Karpas-422 (cell line): ENCODE measurements at regions not wholly inside any gene's neighbourhood (a gene's known extent, or its start where the extent isn't known, plus 50 kb on each side); places are given as distances from the start of the nearest gene placed in this dataset.

Experiments
- DNase-seq: peaks from one replicate; pipeline ENCODE4 v3.0.0-alpha.2; 2015
- H2AFZ ChIP-seq: fragments of 200-600 bp; sonication (generic); 2 replicates; pipeline ENCODE4 v1.6.1; 2014; ENCODE audit warnings: antibody characterized with exemption, low read length, mixed read lengths
- H3K27ac ChIP-seq: fragments of 200-600 bp; sonication (generic); 2 replicates; pipeline ENCODE4 v1.5.1; 2014; ENCODE audit warnings: mild to moderate bottlenecking, low read length, moderate library complexity
- H3K27me3 ChIP-seq: fragments of 200-600 bp; sonication (generic); 2 replicates; pipeline ENCODE4 v1.6.1; 2014; ENCODE audit warnings: low read length, mixed read lengths
- H3K36me3 ChIP-seq: fragments of 200-600 bp; sonication (generic); 2 replicates; pipeline ENCODE4 v1.6.1; 2014; ENCODE audit warnings: low read length, mixed read lengths; ENCODE audit not compliant: insufficient read depth
- H3K4me1 ChIP-seq: fragments of 200-600 bp; sonication (generic); 2 replicates; pipeline ENCODE4 v1.6.1; 2014; ENCODE audit warnings: mild to moderate bottlenecking, low read length, mixed read lengths
- H3K4me2 ChIP-seq: fragments of 200-600 bp; sonication (generic); 2 replicates; pipeline ENCODE4 v1.6.1; 2014; ENCODE audit warnings: low read length, low read depth, mild to moderate bottlenecking; ENCODE audit not compliant: poor library complexity, severe bottlenecking
- H3K4me3 ChIP-seq: fragments of 200-600 bp; sonication (generic); 2 replicates; pipeline ENCODE4 v1.5.1; 2014; ENCODE audit warnings: mild to moderate bottlenecking, antibody characterized with exemption, low read length, mixed read lengths
- H3K79me2 ChIP-seq: fragments of 200-600 bp; sonication (generic); 2 replicates; pipeline ENCODE4 v1.6.1; 2014; ENCODE audit warnings: mild to moderate bottlenecking, low read length, mixed read lengths
- H3K9ac ChIP-seq: fragments of 200-600 bp; sonication (generic); 2 replicates; pipeline ENCODE4 v1.6.0; 2014; ENCODE audit warnings: low read length
- H3K9me2 ChIP-seq: fragments of 200-600 bp; sonication (generic), shearing (Covaris generic); replicated peaks from 2 replicates; pipeline ENCODE4 v1.6.0; 2014; ENCODE audit warnings: mild to moderate bottlenecking, low read length, moderate library complexity; ENCODE audit not compliant: insufficient read depth
- H3K9me3 ChIP-seq: fragments of 300-700, 200-600 bp; sonication (generic); 2 replicates; pipeline ENCODE4 v1.6.1; 2014; ENCODE audit warnings: low read length, mixed read lengths
- H4K20me1 ChIP-seq: fragments of 200-600 bp; sonication (generic); 2 replicates; pipeline ENCODE4 v1.6.1; 2014; ENCODE audit warnings: mild to moderate bottlenecking, antibody characterized with exemption, low read length, low read depth; ENCODE audit not compliant: insufficient read depth

DNA sequence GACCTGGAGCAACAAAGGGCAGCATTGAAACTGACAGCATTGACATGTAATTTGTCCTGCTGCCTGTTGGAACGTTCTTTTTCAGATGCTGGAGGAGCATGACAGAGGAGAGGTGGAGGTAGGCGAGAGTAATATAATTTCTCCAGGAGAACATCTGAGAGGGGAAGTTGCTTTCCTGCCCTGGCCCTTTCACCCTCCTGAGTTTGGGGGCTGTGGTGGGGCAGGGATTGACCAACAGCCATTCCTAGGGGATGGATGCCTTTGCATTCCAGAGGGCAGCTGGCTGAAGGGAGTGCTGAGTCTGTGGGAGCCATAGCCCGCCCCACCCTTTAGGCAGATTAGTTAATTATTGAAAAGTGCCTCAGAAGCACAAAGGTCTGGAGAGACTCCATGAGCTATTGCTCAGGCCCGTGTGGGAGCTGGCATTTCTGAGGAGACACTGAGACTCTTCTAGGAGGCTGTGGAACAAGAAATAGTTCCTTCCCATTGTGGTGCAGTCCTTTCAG, 73.5 kb downstream of the ARF6 start:
- Histone ChIP-seq H3K9me2 (no peaks in the 10 kb centered on the region), H4K20me1 (no peaks in the 10 kb centered on the region), H2AFZ (peak overlapping the region; percentile 66), H3K27ac (no peak overlapping the region), H3K27me3 (no peaks in the 10 kb centered on the region), H3K4me2 (no peak overlapping the region), H3K36me3 (no peaks in the 10 kb centered on the region), H3K4me3 (no peak overlapping the region), H3K79me2 (no peaks in the 10 kb centered on the region), H3K9me3 (no peaks in the 10 kb centered on the region), H3K4me1 (peaks cover 50% of the 10 kb centered on the region), H3K9ac (no peak overlapping the region)
- peak; percentile 58 for DNase-seq

GRCh38 chr14:49966971-49967630, 74.2 kb downstream of the ARF6 start:
- no peaks in the 10 kb centered on the region for H3K27me3 ChIP-seq
- no peaks in the 10 kb centered on the region for H3K79me2 ChIP-seq
- no peaks in the 10 kb centered on the region for H3K9me3 ChIP-seq
- H3K4me3 ChIP-seq = no peak overlapping the region
- H3K9ac ChIP-seq = no peak overlapping the region
- peaks cover 50% of the 10 kb centered on the region for H3K4me1 ChIP-seq
- no peak overlapping the region for H3K4me2 ChIP-seq
- no peaks in the 10 kb centered on the region for H3K36me3 ChIP-seq
- H2AFZ ChIP-seq = no peak overlapping the region
- H3K27ac ChIP-seq = no peak overlapping the region
- H4K20me1 ChIP-seq = no peaks in the 10 kb centered on the region
- no peak for DNase-seq
- no peaks in the 10 kb centered on the region for H3K9me2 ChIP-seq

DNA sequence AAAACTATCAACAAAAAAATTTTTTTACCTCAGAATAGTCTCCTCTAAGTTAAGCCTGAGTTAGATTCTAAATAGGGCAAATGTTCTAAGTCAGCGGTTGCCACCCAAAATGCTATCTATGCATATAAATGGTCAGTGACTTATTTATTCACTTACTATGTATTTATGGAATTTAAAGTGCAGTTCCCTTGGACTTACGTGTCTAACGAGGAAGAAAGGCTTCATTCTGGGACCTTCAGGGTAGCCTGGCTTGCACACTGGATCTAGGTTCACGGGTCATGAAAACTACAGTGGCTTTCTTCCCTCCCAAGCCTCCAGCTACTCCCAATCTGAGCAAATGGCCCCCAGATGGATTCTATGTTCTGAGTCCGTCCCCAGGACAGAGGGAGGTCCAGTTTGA, 77.1 kb downstream of the ARF6 start:
- Histone ChIP-seq H3K9me2 (no peaks in the 10 kb centered on the region), H3K4me2 (peak overlapping the region; percentile 69), H3K79me2 (no peaks in the 10 kb centered on the region), H3K9me3 (no peaks in the 10 kb centered on the region), H3K4me3 (peak overlapping the region; percentile 43; the same call in 1 of the 2 replicates), H3K4me1 (peaks cover 53% of the 10 kb centered on the region), H3K36me3 (no peaks in the 10 kb centered on the region), H3K27ac (peak overlapping the region; percentile 96), H3K9ac (peak overlapping the region; percentile 62), H3K27me3 (no peaks in the 10 kb centered on the region), H2AFZ (peak overlapping the region; percentile 93), H4K20me1 (no peaks in the 10 kb centered on the region)
- peak; percentile 66 for DNase-seq

DNA sequence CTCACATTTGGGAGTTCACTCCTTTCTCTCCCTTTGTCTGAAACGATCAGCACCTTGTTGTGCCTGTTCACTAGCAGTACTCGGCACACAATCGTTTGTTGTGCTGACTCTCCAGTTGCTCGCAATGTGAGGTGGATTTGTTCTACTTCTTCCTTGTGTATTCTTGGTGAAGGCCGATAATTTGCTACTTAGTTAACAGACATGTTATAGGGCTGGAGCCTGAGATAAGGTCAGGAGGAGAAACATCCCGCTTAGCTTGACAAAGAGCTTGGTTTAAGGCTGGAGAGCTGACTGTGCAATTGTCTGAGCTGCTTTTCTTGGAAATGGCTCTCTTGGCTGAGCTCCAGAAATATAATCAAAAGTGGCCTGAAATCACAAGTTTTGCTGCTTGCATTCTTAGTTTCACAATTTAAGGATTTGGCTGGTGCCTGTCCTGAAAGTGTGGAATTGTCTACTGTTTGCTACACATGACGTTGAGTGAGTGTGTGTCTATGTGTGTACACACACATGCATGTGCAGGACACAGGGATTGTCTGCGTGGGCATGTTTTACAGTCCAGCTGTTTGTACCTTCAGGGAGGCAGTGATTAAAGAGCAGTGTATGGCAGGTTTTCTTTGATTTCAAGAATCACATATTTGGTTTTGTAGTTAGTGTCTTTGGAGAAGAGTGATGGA, 77.7 kb downstream of the ARF6 start:
- Histone ChIP-seq H3K9me2 (no peaks in the 10 kb centered on the region), H4K20me1 (no peaks in the 10 kb centered on the region), H3K9me3 (no peaks in the 10 kb centered on the region), H3K9ac (peak overlapping the region; percentile 62), H3K4me3 (peak overlapping the region; percentile 43), H2AFZ (peak overlapping the region; percentile 93), H3K4me2 (peak overlapping the region; percentile 69), H3K36me3 (no peaks in the 10 kb centered on the region), H3K27ac (peak overlapping the region; percentile 96), H3K79me2 (no peaks in the 10 kb centered on the region), H3K27me3 (no peaks in the 10 kb centered on the region), H3K4me1 (peaks cover 58% of the 10 kb centered on the region)
- peak; percentile 80 for DNase-seq

- H3K36me3 ChIP-seq = no peaks in the 10 kb centered on the region
- no peaks in the 10 kb centered on the region for H4K20me1 ChIP-seq
- H3K9ac ChIP-seq = peak overlapping the region; percentile 67
- no peaks in the 10 kb centered on the region for H3K9me3 ChIP-seq
- no peaks in the 10 kb centered on the region for H3K9me2 ChIP-seq
- no peaks in the 10 kb centered on the region for H3K79me2 ChIP-seq
- H2AFZ ChIP-seq = no peak overlapping the region
- H3K4me2 ChIP-seq = peak overlapping the region; percentile 69
- H3K4me3 ChIP-seq = peak overlapping the region; percentile 62
- peaks cover 61% of the 10 kb centered on the region for H3K4me1 ChIP-seq
- H3K27me3 ChIP-seq = no peaks in the 10 kb centered on the region
- H3K27ac ChIP-seq = peak overlapping the region; percentile 96
- peak; percentile 99 for DNase-seq
Observed at GRCh38 chr14:49971156-49972130, 78.6 kb downstream of the ARF6 start.

GRCh38 chr14:49972131-49972671, 79.3 kb downstream of the ARF6 start:
- H2AFZ ChIP-seq = 0 out of 2 replicates have a peak overlapping the region, but pooled peaks have one; percentile 3

GRCh38 chr14:49972823-49973222, 79.9 kb downstream of the ARF6 start:
- peaks cover 72% of the 10 kb centered on the region for H3K4me1 ChIP-seq
- DNase-seq = peak; percentile 82
- no peaks in the 10 kb centered on the region for H3K9me2 ChIP-seq
- no peaks in the 10 kb centered on the region for H3K79me2 ChIP-seq
- no peaks in the 10 kb centered on the region for H3K36me3 ChIP-seq
- H3K27ac ChIP-seq = peak overlapping the region; percentile 96
- no peaks in the 10 kb centered on the region for H3K9me3 ChIP-seq
- peak overlapping the region; percentile 67 for H3K9ac ChIP-seq
- H3K4me3 ChIP-seq = peak overlapping the region; percentile 62
- peak overlapping the region; percentile 69 for H3K4me2 ChIP-seq
- H2AFZ ChIP-seq = 0 out of 2 replicates have a peak overlapping the region, but pooled peaks have one; percentile 3
- H3K27me3 ChIP-seq = no peaks in the 10 kb centered on the region
- no peaks in the 10 kb centered on the region for H4K20me1 ChIP-seq

More at GRCh38 chr14:49972131-49972671, 79.3 kb downstream of the ARF6 start:
- Histone ChIP-seq H3K27ac (peak overlapping the region; percentile 96), H3K4me2 (peak overlapping the region; percentile 69), H3K36me3 (no peaks in the 10 kb centered on the region), H4K20me1 (no peaks in the 10 kb centered on the region), H3K9me2 (no peaks in the 10 kb centered on the region), H3K9me3 (no peaks in the 10 kb centered on the region), H3K4me3 (peak overlapping the region; percentile 62), H3K4me1 (peaks cover 66% of the 10 kb centered on the region), H3K9ac (peak overlapping the region; percentile 67), H3K27me3 (no peaks in the 10 kb centered on the region), H3K79me2 (no peaks in the 10 kb centered on the region)
- DNase-seq = peak; percentile 71
